ENCODE measurements at regions not wholly inside any gene's neighbourhood (a gene's known extent, or its start where the extent isn't known, plus 50 kb on each side); places are given as distances from the start of the nearest gene placed in this dataset.
"Not testable (repeated sequence)": the region's sequence is repeated elsewhere in the genome, so short reads cannot be mapped to it uniquely, and the experiment has no call there.

GRCh38 chr12:3418609-3419390, 72.2 kb upstream of the PRMT8 start:
- in situ Hi-C loops (cut with HindIII; ENCODE audit: low sequenced_read_pairs) = no loop called here

DNA sequence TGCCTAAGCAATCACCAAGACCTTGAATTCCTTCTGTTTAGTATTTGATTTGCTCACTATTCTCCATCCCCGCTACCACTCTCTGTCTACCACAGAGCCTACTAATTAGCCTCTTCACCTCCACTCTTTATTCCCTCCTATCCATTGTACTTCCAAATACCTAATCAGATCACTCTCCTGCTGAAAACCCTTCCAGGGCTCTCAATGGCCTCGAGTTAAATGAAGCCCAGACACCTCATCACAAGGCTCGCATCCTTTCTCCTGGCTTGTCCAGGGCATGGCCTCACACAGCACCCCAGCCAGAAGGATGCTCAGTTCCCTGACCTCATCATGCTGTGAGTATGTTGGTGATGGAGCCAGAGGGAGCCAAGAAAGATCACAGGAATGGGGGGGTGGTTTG, 71.4 kb upstream of the PRMT8 start:
- in situ Hi-C loops (cut with HindIII; ENCODE audit: low sequenced_read_pairs) = no loop called here

GRCh38 chr12:3420693-3421092, 70.3 kb upstream of the PRMT8 start:
- in situ Hi-C loops (cut with HindIII; ENCODE audit: low sequenced_read_pairs) = no loop called here

- in situ Hi-C loops (cut with HindIII; ENCODE audit: low sequenced_read_pairs) = no loop called here
These were observed 69.6 kb upstream of the PRMT8 start for GRCh38 chr12:3421191-3421978.

DNA sequence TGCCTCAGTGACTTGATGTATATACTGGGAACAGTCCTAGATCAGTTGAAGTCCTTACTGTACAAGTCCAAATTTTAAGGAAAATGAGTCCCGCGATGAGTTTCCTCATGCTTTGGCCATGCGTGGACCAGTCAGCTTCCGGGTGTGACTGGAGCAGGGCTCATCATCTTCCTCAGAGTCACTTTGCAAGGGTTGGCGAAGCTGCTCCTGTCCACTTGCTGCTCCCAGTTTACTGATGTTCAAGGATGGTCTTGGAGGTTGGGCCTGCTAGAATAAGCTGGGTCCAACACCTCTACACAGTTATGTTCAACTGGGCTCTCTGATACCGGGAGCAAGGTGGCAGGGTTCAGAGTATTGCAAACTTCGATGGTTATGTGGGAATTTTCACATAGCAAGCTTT, 66.2 kb upstream of the PRMT8 start:
- in situ Hi-C loops (cut with HindIII; ENCODE audit: low sequenced_read_pairs) = not testable (repeated sequence)

DNA sequence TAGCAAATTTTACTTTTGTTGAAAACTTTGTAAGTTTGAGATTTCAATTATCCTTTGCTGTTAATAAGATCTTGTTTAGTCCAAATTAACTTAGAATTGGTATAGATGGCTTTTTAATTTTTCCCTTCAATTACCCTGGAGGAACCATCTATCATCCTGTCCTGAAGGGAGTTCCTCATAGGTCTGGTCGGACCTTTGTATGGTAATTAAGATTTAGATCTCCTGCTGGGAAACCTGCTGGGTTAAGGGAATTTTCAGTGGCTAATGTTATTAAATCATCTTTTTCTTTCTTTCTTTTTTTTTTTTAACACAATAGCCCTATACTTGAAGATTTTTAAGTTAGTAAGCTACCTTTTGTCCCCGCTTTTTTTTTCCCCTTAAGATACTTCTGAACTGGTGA, 63.0 kb upstream of the PRMT8 start:
- in situ Hi-C loops (cut with HindIII; ENCODE audit: low sequenced_read_pairs) = no loop called here

DNA sequence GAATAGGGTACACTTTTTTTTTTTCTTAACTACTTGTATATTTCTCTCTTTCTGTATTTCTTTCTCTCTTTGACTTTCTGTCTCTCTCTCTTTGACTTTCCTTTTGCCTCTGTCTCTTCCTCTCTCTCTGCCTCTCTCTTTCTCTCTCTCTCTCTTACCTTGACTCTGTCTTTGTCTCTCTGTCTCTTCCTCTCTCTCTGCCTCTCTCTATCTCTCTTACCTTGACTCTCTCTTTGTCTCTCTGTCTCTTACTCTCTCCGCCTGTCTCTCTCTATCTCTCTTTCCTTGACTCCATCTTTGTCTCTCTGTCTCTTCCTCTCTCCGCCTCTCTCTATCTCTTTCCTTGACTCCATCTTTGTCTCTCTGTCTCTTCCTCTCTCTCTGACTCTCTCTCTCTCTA, 62.4 kb upstream of the PRMT8 start:
- in situ Hi-C loops (cut with HindIII; ENCODE audit: low sequenced_read_pairs) = no loop called here

DNA sequence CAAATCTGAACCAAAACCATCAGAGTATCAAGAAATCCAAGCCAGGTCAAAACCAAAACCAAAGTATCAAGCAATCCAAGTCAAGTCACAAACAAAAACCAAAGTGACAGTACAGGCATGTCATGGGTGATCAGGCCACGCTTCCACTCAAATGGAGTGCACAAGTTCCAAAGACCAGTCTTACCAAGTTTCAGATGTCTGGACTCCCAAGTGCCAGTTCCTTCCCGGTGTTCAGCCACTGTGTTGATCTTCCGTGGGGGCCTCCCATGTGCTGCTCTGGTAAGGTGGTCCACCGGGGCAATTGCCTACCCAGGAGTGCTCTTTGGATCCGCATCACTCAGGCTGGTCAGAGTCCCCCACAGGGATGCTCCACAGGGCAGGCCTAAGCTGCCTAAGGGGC, 61.5 kb upstream of the PRMT8 start:
- in situ Hi-C loops (cut with HindIII; ENCODE audit: low sequenced_read_pairs) = not testable (repeated sequence)

DNA sequence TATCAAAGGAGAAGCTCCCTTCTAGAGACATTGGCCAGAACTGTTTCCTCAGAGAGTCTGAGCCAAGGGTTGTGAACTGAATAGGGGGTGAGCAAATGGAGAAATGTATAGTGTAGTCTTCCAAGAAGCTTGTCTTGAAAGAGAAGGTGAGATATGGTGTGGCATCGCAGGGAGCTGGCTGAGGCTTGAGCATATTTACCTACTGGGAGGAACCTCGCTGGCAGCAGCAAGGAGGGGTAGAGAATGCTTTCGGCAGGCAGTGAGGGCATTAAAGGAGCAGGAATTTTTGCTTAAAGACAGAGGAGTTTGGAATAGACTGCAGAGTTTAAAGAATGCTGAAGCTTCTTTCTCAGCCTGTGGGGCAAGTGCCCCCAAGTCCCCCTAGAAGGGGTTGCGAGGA, 59.3 kb upstream of the PRMT8 start:
- in situ Hi-C loops (cut with HindIII; ENCODE audit: low sequenced_read_pairs) = no loop called here

GRCh38 chr12:3432176-3432742, 58.7 kb upstream of the PRMT8 start:
- in situ Hi-C loops (cut with HindIII; ENCODE audit: low sequenced_read_pairs) = no loop called here

DNA sequence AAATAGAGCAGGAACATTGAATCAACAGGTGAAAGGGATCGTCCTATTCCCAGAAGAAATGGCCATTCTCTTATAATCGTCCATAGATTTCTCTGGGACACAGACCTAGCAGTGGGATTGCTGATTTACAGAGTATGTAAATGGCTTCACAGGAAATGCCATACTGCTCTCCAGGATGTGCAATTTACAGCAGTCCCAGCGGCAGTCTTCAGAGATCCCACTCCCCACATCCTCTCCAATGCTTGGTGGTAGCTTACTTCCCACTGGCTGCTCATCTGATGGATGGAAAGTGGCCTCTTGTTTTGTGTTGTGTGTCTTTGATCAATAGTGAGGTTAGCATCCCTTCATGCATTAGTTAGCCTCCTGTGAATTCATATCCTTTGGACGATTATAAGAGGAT, 58.1 kb upstream of the PRMT8 start:
- in situ Hi-C loops (cut with HindIII; ENCODE audit: low sequenced_read_pairs) = no loop called here

- in situ Hi-C loops (cut with HindIII; ENCODE audit: low sequenced_read_pairs) = no loop called here
These were observed 54.4 kb upstream of the PRMT8 start for GRCh38 chr12:3436461-3437065.

GRCh38 chr12:3437986-3438385, 53.0 kb upstream of the PRMT8 start:
- in situ Hi-C loops (cut with HindIII; ENCODE audit: low sequenced_read_pairs) = no loop called here

DNA sequence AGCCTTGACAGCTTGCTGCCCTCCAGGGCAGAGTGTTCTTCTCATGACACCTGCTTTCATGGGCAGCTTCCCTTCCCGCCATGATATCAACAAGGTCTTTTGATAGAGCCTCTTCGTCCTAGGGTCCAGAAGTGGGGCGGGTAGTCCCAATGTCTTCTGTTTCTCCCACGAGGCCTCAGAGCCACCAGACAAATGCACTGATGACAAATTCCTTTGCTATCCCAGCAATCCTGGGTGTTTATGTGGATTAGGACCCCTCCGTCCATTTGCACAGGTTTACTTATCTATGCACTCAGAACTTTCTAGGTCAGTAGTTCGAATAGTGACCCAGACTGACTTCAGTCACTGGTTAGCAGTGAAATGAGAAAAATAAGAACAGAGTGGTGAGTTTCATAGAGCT, 52.6 kb upstream of the PRMT8 start:
- in situ Hi-C loops (cut with HindIII; ENCODE audit: low sequenced_read_pairs) = no loop called here

Data from endothelial cell of hepatic sinusoid (primary cell).